ENCODE measurements at regions not wholly inside any gene's neighbourhood (a gene's known extent, or its start where the extent isn't known, plus 50 kb on each side); places are given as distances from the start of the nearest gene placed in this dataset.

DNA sequence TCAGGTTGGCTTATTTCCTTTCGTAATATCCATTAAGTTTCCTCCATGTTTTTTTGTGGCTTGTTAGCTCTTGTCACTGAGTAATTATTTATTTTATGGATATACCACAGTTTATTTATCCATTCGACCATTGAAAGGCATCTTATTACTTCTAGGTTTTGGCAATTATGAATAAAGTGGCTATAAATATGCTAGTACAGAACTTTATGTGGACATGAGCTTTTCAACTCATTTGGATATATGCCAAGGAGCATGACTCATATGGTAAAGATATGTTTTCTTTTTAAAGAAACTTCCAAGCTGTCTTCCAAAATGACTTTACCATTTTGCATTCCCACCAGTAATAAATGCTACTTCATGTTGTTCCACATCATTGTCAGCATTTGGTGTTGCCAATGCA is 803.6 kb downstream of the GLUD2 start:
- Mint-ChIP-seq H3K27me3 (ENCODE audit: low read depth) (peaks cover 3% of the 10 kb centered on the region), H3K36me3 (no peaks in the 10 kb centered on the region), H3K4me3 (no peak overlapping the region), H3K9me3 (peaks cover 27% of the 10 kb centered on the region), H3K4me1 (no peaks in the 10 kb centered on the region), H3K27ac (no peak overlapping the region)
- no peak for TF ChIP-seq CTCF (IDR thresholded peaks at IDR 0.05; ENCODE audit: unreplicated experiment)
- no peak for DNase-seq (ENCODE audit: low spot score in 2 of 2, unreplicated experiment in 2 of 2)

DNA sequence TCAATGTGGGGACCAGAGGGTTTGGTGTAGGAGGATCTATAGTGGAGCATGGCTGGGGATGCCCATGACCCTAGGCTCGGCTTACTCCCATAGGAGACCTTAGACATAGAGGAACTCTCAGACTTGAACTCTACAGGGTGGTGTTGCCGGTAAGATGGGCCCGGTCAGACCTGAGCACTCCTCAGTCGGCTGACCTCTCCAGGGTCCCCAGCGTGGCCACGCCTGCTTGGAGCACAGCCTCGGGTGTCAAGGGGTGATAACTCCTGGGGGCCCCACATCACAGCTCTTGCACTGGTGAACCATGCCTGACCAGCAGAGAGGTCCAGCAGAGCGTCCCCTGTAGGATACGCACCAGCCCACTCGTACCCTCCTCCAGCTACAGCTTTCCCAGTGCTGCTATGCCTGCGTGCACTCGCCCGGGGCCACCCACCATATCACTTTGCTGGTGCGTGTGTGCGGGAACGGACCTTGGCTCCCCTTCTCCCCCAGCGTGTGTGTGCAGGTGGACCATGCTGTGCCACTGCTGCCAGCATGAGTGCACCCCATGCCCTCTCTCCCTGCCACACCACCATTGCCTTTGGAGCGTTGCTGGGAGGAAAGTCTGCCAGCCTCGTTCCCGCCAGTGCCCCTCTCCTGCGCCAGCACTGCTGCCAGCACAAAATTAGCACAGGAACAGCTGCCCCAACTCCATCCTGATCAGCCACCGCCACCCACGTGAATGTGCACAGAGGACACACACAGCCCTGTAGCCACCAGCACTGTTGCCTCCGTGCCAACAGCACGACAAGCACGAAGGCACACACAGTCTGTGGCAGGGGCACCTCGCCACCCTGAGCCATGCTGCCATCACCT is 806.6 kb downstream of the GLUD2 start:
- Mint-ChIP-seq H3K27me3 (ENCODE audit: low read depth) (no peaks in the 10 kb centered on the region), H3K4me3 (no peak overlapping the region), H3K27ac (no peak overlapping the region), H3K36me3 (no peaks in the 10 kb centered on the region), H3K4me1 (no peaks in the 10 kb centered on the region), H3K9me3 (peaks cover 26% of the 10 kb centered on the region)
- DNase-seq (ENCODE audit: low spot score in 2 of 2, unreplicated experiment in 2 of 2): peak in 1 of 2 experiments; percentile 15
- TF ChIP-seq CTCF (IDR thresholded peaks at IDR 0.05; ENCODE audit: unreplicated experiment): no peak

DNA sequence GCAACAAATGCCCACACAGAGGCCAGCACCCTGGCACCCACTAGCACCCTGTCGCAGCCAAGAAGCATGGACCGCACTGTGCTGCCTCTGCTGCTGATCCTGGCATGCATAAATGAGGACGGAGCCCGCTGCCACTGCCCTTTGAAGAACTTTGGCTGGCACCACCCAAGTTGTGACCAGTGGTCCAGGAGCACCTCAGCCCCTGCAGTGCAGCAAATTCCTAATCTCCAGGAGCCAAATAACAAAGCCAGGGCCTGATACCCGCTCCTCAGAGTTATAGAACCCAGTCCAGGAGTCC is 807.2 kb downstream of the GLUD2 start:
- no peaks in the 10 kb centered on the region for H3K4me1 Mint-ChIP-seq
- no peak for TF ChIP-seq CTCF (IDR thresholded peaks at IDR 0.05; ENCODE audit: unreplicated experiment)
- H3K9me3 Mint-ChIP-seq: peaks cover 26% of the 10 kb centered on the region
- no peak overlapping the region for H3K4me3 Mint-ChIP-seq
- H3K27me3 Mint-ChIP-seq (ENCODE audit: low read depth): no peaks in the 10 kb centered on the region
- no peak for DNase-seq (ENCODE audit: low spot score in 2 of 2, unreplicated experiment in 2 of 2)
- no peaks in the 10 kb centered on the region for H3K36me3 Mint-ChIP-seq
- no peak overlapping the region for H3K27ac Mint-ChIP-seq

DNA sequence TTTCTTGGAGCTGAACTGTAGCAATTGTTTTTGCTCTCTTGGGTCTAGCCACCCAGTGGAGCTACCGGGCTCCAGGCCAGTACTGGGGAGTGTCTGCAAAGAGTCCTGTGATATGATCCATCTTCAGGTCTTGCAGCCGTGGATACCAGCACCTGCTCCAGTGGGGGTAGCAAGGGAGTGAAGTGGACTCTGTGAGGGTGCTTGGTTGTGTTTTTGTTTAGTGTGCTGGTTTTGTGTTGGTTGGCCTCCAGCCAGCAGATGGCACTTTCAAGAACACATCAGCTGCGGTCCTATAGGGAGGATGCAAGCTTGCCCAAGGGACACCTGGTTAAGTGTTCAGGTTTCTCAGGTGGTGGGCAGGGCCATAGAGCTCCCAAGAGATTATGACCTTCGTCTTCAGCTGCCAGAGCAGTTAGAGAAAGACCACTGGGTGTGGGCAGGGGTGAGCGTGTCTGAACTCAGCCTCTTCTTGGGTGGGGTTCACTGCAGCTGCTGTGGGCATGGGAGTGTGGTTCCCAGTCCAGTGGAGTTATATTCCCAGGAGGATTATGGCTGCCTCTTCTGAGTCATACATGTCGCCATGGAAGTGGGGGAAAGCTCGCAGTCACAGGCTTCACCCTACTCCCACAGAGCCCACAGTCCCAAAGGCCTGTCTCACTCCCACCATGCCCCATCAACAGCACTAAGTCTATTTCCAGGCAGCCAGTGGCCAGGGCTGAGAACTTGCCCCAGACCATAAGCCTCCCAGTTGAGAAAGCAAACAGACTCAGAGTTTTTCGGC is 811.6 kb downstream of the GLUD2 start:
- TF ChIP-seq CTCF (IDR thresholded peaks at IDR 0.05; ENCODE audit: unreplicated experiment): no peak
- no peaks in the 10 kb centered on the region for H3K4me1 Mint-ChIP-seq
- H3K27me3 Mint-ChIP-seq (ENCODE audit: low read depth): no peaks in the 10 kb centered on the region
- no peak overlapping the region for H3K4me3 Mint-ChIP-seq
- no peak for DNase-seq (ENCODE audit: low spot score in 2 of 2, unreplicated experiment in 2 of 2)
- H3K9me3 Mint-ChIP-seq: peaks cover 39% of the 10 kb centered on the region
- no peak overlapping the region for H3K27ac Mint-ChIP-seq
- no peaks in the 10 kb centered on the region for H3K36me3 Mint-ChIP-seq

DNA sequence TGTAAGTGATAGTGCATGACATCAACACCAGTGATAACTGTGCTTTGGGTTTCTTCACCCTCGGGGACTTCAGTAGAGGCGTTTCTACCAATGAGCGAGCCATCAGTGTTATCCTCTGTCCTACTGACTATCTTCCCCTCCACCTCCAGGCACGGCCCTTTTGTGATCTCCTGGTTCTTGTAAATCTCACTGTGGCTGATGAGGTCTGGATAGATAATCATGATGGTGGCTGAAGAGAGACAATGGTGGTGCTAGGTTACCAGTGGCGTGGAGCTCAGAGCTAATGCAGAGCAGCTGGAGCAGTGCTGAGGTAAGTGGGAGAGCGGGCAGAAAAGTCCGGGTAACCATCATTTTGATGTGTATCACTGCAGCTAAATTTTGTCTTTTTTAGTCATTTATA is 816.6 kb downstream of the GLUD2 start:
- H3K4me1 Mint-ChIP-seq: no peaks in the 10 kb centered on the region
- DNase-seq (ENCODE audit: low spot score in 2 of 2, unreplicated experiment in 2 of 2): no peak
- no peak overlapping the region for H3K4me3 Mint-ChIP-seq
- no peak overlapping the region for H3K27ac Mint-ChIP-seq
- H3K27me3 Mint-ChIP-seq (ENCODE audit: low read depth): no peaks in the 10 kb centered on the region
- TF ChIP-seq CTCF (IDR thresholded peaks at IDR 0.05; ENCODE audit: unreplicated experiment): no peak
- peaks cover 25% of the 10 kb centered on the region for H3K9me3 Mint-ChIP-seq
- H3K36me3 Mint-ChIP-seq: no peaks in the 10 kb centered on the region

All from mesothelial cell of epicardium (in vitro differentiated cells).